Panc1 (cell line): ENCODE measurements at regions not wholly inside any gene's neighbourhood (a gene's known extent, or its start where the extent isn't known, plus 50 kb on each side); places are given as distances from the start of the nearest gene placed in this dataset.

ENCODE experiments used
- ATAC-seq: fragments of 200-7000 bp; cut with Tn5 transposase; 2 replicates; pipeline ENCODE4 v1.9.1; 2020; ENCODE audit warnings: mild to moderate bottlenecking, moderate library complexity
- BruUV-seq: library from RNA; stranded (reverse); fragments of 400-500 nt; replicated peaks from 2 replicates; lab custom pipeline; 2021; lab: Mats Ljungman, UMichigan
- CTCF ChIA-PET: fragments of 300-600 bp; sonication (Branson Sonifier 250); formaldehyde crosslinking; loops from one replicate; lab custom pipeline; 2022; ENCODE audit warnings: antibody characterized with exemption; lab: Charles Lee
- POLR2A ChIA-PET: fragments of 300-600 bp; sonication (Branson Sonifier 250); formaldehyde crosslinking; loops from one replicate; lab custom pipeline; 2022; ENCODE audit warnings: antibody characterized with exemption; lab: Charles Lee
- DNase-seq: peaks from one replicate; pipeline ENCODE4 v3.0.0-alpha.2; 2010; ENCODE audit warnings: low read depth, low spot score
- H3K27ac ChIP-seq: 2 replicates; pipeline ENCODE4 v1.5.1; 2011; ENCODE audit warnings: mild to moderate bottlenecking, low read length, inconsistent platforms
- H3K27me3 ChIP-seq: fragments of 200-500 bp; sonication (Bioruptor generic); 2 replicates; pipeline ENCODE4 v1.6.0; 2014; ENCODE audit warnings: low read length, inconsistent platforms; ENCODE audit not compliant: control insufficient read depth, insufficient read depth
- H3K36me3 ChIP-seq: fragments of 200-500 bp; sonication (Bioruptor generic); 2 replicates; pipeline ENCODE4 v1.5.1; 2014; ENCODE audit warnings: inconsistent platforms, mild to moderate bottlenecking, low read length, moderate library complexity; ENCODE audit not compliant: control insufficient read depth, insufficient read depth
- H3K4me1 ChIP-seq: 2 replicates; pipeline ENCODE4 v1.5.1; 2011; ENCODE audit warnings: inconsistent platforms, mild to moderate bottlenecking, low read length, moderate library complexity; ENCODE audit not compliant: control insufficient read depth, insufficient read depth
- H3K4me3 ChIP-seq, 2 experiments: 2 replicates each; pipeline ENCODE4 v1.5.1; 2011 to 2012; ENCODE audit warnings: low read depth in 2 of 2, low read length in 2 of 2, mild to moderate bottlenecking in 2 of 2, inconsistent platforms in 1 of 2, moderate library complexity in 1 of 2
- H3K9me3 ChIP-seq: fragments of 200-500 bp; sonication (Bioruptor generic); 2 replicates; pipeline ENCODE4 v1.5.1; 2014; ENCODE audit warnings: low read depth, mild to moderate bottlenecking, inconsistent platforms, low read length, moderate library complexity; ENCODE audit not compliant: control insufficient read depth, insufficient read depth
- CTCF ChIP-seq: fragments of 450-650 bp; IDR thresholded peaks from 2 replicates; pipeline ENCODE4 v1.5.1; 2017; ENCODE audit warnings: mild to moderate bottlenecking
- POLR2AphosphoS5 ChIP-seq: IDR thresholded peaks from 2 replicates; pipeline ENCODE4 v1.6.1; 2012; ENCODE audit warnings: mild to moderate bottlenecking, low read depth, low read length, moderate library complexity
- REST ChIP-seq, 2 experiments: IDR thresholded peaks; 2 replicates each; pipeline ENCODE4 v1.6.1; 2011 to 2012; ENCODE audit warnings: low read depth in 2 of 2, control low read depth in 1 of 2, low read length in 1 of 2, mild to moderate bottlenecking in 1 of 2, moderate library complexity in 1 of 2; ENCODE audit not compliant: insufficient read depth in 1 of 2
- SIN3A ChIP-seq: IDR thresholded peaks from 2 replicates; pipeline ENCODE4 v1.6.1; 2012; ENCODE audit warnings: low read depth, mild to moderate bottlenecking, low read length, moderate library complexity, borderline replicate concordance; ENCODE audit not compliant: insufficient read depth
- TCF7L2 ChIP-seq: IDR thresholded peaks from 2 replicates; pipeline ENCODE4 v1.6.1; 2011; ENCODE audit warnings: mild to moderate bottlenecking, low read depth, low read length, inconsistent platforms
- in situ Hi-C: cut with HindIII; loops from 2 replicates; pipeline ENCODE4 v1.10.0; 2016; ENCODE audit warnings: low sequenced_read_pairs, low pct_unique_long_range_greater_than_20kb
- intact Hi-C: fragments of 100-400 bp; cut with micrococcal nuclease; formaldehyde crosslinking; loops from one replicate; pipeline ENCODE4 v1.10.0; 2022; ENCODE audit not compliant: unreplicated experiment

DNA sequence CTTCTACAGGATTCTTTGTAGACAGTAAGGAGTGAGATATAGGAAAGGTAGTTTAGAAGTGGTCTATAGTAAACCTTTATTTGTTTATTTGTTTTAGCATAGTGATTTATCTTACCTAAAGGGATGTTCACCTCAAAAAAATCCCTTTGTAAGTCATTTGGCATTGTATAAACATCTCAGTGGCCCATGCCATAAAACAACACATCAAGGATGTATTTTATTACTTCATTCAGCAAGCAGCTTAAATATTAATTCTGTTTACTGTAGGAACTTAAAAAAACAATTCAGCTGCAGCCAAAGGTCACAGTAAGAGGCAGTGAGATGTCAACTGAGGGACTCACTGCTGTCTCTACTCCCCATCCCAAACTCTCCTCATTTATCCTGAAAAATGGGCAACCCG lies 452.7 kb downstream of the HINT1 start:
- ChIA-PET CTCF (no interaction called here), POLR2A (no interaction called here)
- in situ Hi-C loops: no loop called here
- DNase-seq (no peak), ATAC-seq (no peak)
- H3K36me3 ChIP-seq: no peaks in the 10 kb centered on the region
- no peak overlapping the region for H3K4me3 ChIP-seq
- H3K27ac ChIP-seq: no peak overlapping the region
- no peaks in the 10 kb centered on the region for H3K27me3 ChIP-seq
- H3K9me3 ChIP-seq: no peaks in the 10 kb centered on the region
- intact Hi-C loops: no loop called here
- no TSS peak for BruUV-seq
- TF ChIP-seq REST (IDR thresholded peaks at IDR 0.05; ENCODE audit: insufficient read depth in 1 of 2, low read depth in 2 of 2, low read length in 1 of 2): no peak
- no peak for TF ChIP-seq SIN3A
- TF ChIP-seq CTCF: no peak
- no peak for TF ChIP-seq TCF7L2
- no peak for TF ChIP-seq POLR2AphosphoS5
- H3K4me1 ChIP-seq: no peaks in the 10 kb centered on the region

DNA sequence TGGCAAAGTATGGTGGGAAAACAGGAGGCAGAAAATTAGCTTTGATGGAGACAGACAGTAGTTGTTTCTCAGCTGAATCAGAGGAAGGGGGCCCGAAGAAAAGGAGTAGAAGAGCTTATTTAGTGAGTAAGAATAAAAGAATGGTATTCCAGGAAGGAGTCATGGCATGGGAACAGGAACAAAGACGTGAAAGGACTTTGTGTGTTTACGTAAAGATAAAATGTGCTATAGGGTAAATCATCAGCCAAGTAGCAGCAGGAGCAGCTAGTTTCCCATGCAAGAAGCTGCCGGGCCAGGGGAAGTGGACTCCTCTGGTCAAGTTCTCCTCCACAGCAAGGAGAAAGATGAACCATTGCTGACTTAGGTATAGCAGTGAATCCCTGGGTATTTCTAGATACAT lies 454.5 kb downstream of the HINT1 start:
- H3K27ac ChIP-seq: no peak overlapping the region
- BruUV-seq: no TSS peak
- no peak overlapping the region for H3K4me3 ChIP-seq
- H3K4me1 ChIP-seq: no peaks in the 10 kb centered on the region
- ChIA-PET POLR2A (no interaction called here), CTCF (no interaction called here)
- no peaks in the 10 kb centered on the region for H3K27me3 ChIP-seq
- intact Hi-C loops (no loop called here), in situ Hi-C loops (no loop called here)
- no peak for DNase-seq
- H3K36me3 ChIP-seq: no peaks in the 10 kb centered on the region
- H3K9me3 ChIP-seq: no peaks in the 10 kb centered on the region
- no peak for TF ChIP-seq POLR2AphosphoS5
- TF ChIP-seq TCF7L2: no peak
- no peak for TF ChIP-seq REST (IDR thresholded peaks at IDR 0.05; ENCODE audit: insufficient read depth in 1 of 2, low read depth in 2 of 2, low read length in 1 of 2)
- TF ChIP-seq SIN3A: no peak
- no peak for TF ChIP-seq CTCF
- ATAC-seq: no peak
